SIG-M5 treated with dmso at 0.1 percent for 504 hours (cell line): ENCODE measurements at regions not wholly inside any gene's neighbourhood (a gene's known extent, or its start where the extent isn't known, plus 50 kb on each side); places are given as distances from the start of the nearest gene placed in this dataset.

ENCODE experiments used
- DNase-seq: peaks from one replicate; lab custom pipeline; 2025; ENCODE audit not compliant: unreplicated experiment; lab: John Stamatoyannopoulos, UW

DNA sequence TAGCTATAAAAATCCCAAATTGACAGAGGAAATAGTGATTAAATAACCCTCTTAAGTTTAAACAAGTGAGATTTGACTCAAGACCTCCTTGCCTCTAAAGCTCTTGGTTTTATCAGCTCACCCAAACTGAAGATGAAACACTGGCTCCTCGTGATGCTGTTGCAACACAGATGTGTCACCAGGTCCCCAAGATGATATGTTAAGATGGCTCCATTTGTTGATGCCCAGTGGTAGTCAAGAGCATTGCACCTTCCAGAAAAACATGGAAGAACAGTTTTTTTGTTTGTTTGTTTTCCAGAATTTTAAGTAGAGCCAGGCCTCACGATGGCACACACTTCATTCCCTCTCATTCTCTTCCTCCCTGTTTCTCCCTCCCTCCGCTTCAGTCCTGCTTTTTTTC, 399.8 kb downstream of the TXNL1 start:
- no peak for DNase-seq

DNA sequence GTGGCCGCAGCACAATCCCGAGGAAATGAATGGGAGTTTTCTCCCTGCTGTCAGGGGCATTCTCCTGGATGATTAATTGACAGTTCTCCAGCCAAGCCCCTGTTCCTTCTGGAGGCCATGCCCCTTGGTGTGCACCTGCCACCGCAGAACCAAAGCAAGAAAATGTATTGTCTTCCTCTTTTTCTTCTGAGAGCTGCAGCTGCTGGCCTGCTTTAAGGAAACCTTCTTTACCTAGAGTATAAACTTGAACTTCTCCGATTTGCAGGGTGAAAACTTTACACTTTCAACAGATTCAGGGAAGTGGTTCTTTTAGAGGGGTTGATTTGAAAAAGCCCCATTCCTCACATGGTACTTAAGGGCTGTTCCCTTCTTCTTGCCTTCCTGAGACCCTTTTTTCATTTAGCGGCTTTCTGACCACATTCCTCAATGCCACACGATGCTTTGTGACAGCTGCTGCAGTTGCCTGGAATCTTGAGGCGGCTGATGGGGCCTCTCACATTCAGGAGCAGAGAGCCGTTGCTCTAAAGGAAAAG, 402.8 kb downstream of the TXNL1 start:
- peak; percentile 6 for DNase-seq

DNA sequence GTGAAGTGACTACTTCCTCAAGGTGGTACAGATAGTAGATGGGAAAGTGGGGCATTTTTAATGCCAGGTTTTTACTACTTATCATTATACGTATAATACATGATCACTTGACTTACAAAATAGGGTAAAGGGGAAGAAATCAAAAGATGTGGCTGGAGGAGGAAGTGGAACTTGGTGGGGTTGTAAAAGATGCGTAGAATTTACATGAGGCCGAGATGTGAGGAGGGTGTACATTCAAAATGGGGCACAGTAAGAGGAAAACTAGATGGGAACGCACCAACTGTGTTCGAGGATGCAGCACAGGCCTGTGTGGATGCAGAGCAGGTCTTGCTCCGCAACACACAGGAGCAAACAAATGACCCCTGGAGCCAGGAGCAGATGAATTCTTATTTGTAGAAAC, 403.3 kb downstream of the TXNL1 start:
- peak; percentile 5 for DNase-seq

DNA sequence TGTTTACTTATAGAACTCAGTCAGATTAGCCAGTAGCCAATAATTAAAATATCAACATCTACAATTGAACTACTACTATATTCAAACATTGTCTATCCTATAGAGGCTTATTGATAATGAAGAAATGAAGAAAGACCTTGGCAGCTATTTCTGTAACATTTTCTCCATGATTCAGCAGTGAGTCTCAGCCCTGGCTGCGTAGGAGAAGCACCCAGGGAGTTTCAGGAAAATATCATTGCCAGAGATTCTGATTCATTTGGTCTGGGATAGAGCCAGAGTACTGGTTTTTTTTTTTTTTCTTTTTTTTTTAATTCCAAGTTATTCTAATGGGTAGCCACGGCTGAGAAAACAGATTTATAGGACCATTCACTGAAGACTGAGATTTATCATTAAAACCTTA, 404.8 kb downstream of the TXNL1 start:
- DNase-seq, result no peak

DNA sequence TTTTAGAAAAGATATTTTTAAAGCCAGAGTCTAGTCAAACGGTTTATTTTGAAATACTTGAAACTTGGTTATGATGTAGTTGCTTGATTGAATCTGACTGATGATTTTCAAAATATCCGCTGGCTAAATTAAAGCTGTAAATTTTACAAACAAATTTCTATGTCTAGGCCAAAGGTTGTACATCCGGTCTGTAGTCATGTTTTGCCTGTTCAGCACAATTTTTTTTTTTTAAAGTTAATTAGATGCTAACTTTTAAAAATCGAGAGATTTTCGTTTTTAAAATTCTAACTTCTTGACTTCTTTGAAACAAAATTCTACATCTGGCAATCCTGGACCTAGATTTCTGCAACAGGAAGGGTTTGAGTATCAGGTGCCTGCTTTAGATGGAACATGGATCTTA, 412.4 kb downstream of the TXNL1 start:
- DNase-seq, result no peak

DNA sequence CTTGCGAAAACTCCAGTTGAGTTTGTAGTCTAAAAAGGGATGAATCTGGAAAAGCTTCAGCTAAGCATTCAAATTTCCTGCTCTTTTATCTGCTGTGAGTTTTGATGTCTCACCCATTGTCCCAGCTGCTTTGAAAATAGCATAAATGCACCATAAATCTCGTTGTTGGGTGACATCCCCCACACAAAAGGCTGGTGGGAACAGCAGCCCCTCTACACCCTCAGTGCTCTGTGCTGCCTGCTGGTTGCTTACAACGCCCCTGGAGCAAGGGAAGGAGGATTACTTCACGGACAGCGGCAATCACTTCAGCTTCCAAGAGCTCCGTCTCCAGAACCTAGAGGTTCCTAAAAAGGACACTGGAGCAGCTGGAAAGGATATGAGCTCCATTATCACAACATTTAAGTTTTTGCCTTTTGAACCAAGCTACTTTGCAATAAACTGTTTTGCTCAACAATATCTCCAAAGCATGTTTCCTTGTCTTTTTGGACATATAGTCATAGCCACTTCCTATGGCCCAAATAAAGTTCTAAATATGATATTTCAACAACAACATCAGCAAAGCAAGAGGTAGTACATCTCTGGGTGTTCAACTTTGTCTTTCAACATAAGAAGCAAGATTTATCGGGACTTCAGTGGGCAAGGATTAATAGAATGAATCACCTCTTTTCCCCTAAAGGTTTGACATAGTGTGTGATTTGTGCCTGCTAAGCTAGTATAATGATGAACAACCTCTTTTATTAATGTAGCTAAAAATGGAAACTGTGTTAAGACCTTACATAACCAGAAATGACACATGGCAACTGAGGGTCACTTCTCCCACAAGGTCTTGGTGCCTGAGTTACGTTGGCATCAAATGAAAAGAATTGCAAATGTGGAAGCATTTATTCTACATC, 413.5 kb downstream of the TXNL1 start:
- DNase-seq, result no peak

DNA sequence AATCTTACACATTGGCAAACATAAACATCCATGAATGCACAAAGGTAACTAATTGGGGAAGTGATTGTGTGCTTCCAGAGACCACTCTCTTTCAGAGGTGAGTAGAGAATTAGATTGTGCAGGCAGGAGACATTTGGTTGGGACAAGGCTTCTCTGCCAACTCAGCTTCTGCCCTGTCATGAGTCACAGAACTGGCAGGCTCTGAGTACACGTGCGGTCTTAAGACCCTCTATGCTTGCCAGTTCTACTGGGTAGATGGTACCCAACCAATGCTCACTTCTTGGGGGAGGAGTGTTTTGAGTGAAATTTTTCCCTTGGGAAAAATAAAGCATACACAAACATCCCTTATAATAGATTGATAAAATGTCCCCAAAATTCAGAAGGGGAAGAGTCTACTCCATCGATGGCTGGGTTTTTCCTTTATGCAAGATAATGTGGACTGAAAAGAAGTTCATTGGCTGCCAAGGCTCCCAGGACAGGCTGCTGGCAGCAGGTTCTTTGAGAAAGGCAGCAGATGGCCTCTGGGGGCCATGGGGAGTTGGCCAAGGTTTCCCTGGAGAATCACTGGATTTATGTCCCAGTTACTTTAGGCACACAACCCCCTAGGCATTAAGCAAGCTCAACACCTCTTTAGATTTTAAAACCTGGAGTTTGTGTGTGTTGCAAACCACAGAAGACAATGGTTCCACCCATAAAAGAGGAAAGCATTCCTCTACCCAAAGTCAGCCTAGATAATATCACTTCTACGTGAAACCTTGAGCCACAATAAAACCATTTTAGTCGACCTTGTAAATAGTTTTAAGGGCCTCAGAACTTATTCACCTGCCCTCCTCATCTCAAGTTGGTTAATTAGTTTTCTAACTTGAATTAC, 417.0 kb downstream of the TXNL1 start:
- no peak for DNase-seq

DNA sequence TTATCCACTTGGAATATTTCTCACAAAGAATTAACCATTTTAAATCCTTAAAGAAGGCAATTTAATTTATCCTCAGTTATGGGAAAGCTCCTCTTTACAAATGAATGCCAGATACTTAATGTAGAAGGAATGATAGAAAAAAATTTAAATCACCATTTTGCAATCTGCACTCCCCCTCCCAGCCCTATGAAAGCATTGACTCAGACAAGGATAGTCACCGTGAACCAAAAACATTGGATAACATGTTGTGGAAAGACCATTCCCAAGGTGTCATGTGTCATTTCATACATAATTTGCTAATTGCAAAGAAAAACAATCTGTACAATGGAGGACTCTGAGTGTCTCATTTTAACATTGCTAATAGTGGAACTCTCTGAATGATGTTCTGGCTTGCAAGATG, 421.0 kb downstream of the TXNL1 start:
- no peak for DNase-seq

DNA sequence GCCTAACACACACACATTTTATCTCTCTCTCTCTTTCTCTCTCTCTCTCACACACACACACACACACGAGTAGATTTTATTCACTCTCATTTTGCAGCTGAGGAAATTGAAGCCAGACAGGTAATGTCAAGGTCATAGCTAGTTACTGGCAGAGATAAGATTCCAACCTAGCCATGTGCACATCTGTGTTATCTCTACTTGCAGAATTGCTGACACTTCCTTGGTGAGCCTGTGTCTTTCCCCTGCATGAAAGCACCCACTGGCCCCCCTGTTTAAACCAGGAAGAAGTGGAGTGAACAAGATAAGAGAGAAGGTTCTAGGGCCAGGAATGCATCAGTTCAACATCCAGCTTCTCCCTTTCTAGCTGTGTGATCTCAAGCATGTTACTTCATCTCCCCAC, 423.7 kb downstream of the TXNL1 start:
- no peak for DNase-seq

DNA sequence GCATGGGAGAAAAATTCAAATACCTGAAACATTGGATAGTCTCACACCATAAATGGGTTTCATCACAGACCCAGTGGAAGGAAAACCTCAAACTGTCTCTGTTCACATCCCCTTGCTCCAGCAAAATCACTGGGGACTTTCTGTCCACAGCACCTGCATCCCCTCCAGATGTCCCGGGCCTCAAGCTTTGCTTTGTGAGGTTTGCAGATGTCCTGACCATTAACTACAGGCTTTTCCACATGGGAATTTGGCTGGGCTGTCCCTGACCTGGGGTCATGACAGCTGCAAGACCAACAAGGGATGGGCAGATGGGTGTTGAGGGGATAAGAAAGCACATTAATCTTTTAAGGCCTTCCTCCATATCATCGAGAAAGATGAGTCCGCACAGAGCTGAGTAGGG, 427.9 kb downstream of the TXNL1 start:
- DNase-seq, result no peak

DNA sequence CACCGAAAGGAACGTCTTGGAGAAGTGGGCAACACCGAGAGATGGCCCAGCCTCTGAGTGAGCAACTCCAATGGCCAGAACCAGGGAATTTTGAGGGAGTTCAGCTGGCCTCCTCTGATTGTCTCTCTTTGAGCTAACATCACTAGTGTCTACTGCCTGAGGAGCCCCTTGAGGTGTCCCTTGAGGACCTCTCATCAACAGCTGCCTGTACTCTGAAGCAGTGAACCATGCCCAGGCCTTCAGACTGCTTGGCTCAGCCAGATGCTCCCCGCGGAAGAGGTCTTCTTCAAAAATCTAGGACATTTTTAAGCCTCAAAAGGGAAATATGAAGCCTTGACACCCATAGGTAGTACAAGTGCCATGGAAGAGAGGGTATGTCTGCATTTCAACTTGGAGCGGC, 430.4 kb downstream of the TXNL1 start:
- DNase-seq, result no peak

DNA sequence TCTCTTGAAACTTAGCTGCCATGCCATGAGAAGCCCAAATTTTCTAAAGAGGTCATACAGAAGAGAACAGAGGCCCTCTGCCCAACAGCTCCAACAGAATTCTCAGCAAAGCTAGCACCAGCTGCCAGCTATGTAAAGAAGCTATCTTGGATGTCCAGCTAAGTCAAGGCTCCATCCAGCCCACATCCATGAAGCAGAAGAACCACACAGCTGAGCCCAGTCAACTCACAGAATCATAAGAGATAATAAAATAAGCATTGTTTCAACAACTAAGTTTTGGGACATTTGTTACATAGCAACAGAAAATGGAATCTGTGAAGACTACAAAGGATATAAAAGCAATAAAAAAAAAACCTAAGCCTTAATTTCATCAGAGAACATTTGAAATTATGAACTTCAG, 434.3 kb downstream of the TXNL1 start:
- DNase-seq, result no peak

DNA sequence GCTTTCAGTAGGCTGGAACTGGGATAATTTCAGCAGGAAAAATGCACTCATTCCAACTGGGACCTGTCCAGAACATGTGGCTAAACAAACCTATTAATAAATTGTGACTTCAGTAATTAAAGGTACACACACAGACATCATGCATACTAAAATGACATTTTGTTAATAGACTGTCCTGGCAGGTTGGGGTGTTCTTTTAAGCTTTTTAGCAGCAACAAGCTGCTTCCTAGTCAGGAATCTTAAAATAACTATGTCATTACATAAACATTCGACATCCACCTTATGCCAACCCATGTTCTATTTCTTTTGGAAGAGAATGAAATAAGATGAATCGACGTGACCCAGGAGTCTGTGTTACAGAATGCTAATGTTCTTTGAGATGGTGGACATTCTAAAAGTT, 435.7 kb downstream of the TXNL1 start:
- DNase-seq, result no peak

DNA sequence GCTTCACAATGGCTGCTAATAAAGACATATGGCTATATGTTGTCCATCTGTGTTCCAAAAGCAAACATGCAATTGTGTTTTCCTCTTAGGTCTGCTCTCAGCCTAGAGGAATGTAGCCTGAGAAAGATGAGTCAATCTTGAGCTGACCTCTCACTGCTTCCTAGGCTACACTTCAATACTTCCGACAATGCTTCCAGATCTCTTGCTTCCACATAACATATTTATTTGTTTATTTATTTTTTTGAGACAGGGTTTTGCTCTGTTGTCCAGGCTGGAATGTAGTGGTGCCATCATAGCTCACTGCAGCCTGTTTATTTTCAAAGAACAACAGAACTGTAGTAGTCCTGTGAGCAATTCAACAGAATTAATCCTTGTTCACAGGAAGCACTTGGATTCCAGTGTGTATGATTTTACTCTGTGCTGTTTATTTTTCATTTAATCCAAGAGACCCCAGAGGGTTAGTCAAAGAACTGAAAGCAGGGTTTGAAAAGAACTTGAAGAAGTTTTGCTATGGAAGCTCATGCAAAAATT, 437.9 kb downstream of the TXNL1 start:
- no peak for DNase-seq

DNA sequence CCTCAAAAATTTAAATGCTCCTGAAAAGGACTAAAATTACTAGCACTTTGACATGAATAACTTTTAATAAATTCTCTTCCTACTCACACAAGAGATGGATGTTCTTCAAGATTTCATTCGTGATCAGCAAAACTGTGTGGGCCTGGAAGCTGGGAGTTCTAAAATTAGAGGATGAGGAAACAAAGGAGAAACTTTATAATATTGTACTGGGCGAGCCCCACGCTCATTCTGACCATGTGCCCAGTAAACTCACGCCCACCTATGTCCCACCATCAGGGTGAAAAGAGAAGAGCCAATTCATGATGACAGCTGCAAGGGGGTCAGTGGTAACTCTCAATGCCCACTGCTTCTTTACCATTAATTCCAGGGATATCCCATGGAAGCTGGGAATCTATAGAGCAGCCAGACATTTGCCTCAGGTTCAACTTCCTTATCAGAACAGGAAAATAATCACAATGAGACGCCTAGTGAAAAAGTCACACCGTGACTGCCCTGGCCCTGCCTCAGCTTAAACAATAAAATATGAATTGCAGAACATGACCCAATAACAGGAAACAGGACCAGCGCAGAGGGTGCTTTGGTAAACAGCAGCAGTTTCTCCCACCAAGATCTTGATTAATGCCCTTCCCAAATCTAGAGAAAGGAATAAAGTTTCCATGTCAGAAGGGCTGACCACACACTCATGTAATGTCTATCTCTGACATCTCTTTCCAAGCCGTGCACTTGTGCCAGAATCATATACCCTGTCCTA, 438.6 kb downstream of the TXNL1 start:
- no peak for DNase-seq

DNA sequence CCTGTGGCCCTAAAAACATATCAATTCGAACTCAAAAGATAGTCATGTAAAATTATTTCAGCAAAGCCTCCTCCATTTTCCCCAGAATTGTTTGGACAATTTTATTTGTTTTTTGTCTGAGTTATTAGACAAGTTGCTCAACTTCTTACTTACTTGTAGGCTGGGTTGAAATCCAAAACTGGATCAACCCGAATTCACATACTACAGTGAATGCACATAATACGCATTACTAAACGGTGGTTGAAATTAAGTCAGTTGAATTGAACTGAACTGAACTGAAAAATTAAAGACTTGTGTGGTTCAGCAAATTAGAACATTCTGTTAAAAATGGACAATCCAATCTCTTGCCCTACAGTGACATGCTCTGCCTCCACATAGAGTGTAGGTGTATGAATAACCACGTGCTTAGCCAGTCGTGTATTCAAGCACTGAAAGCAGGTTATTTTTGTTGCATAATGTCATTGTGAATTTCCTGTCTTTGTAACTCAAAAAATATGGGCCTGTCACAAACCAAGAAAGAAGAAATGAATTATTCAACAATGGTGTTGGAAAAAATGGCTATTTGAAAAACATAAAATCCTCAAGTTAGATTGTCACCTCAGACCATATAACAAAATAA, 441.0 kb downstream of the TXNL1 start:
- no peak for DNase-seq

DNA sequence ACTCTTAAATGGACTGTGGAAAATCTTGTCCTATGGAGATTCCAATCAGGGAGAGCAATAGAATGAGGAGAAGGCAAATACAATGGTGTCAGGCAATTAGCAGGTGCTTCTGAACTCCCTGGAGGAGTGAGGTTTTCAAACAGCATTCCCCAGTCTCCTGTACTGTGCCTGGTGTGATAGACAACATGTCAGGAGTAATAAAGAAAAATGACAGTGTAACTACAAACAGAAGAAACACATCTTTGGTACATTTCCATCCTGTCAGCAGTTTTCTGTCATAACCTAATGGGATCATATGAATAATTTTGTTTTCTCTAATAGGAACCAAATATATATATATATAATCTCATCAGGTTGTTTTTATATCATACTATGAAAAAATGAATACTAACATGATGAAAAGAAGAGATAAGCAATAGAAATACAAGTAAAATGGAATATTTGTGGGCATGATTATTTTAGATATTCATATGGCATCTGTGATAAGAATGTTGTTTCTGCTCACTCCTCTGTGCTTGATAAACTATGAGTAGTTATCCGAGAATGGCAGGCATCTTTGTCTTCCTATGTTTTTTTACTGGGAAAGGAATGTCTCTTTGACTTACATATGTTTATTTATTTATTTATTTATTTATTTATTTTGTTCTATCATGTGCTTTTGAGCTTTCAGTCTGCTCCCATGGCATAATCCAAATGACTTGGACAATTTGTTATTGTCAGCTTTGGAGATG, 441.7 kb downstream of the TXNL1 start:
- DNase-seq, result no peak

DNA sequence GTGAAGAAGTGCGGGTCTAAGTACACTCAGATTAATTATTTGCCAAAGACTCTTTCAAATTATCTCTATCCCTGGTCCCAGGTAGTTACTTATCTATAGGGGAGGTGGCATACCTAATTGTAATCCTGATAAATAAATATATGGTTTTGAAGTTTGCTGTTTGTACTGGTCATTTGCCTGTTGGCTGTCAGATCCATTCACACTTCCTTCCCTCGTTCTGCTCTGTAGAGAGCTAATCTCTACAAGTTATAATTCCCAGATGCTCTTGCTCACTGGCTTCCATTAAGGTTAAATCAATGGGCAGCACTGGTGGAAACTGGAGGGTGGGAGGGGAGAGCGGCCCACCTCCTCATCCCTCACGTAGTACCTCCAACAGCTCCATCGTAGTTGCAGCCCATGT, 447.1 kb downstream of the TXNL1 start:
- DNase-seq, result no peak

DNA sequence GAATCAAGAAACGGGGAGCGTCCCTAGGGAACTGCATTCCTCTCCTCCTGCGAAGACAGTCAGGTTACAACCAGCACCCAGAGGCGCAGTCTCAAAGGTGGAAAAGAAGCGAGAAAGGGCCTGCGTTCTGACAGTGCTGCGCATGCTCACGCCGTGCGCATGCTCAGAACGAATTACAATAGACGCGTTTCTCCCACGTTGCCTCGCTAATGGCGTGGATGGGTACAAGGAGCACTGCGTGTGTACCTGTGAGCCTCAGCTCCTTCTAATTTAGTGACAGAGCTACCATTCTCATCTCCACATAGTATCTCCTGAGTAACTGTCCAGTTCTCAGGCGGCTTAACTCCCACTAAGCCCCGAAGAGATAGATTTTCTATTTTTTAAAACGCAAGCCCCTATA, 448.8 kb downstream of the TXNL1 start:
- no peak for DNase-seq
